ENCODE measurements at regions not wholly inside any gene's neighbourhood (a gene's known extent, or its start where the extent isn't known, plus 50 kb on each side); places are given as distances from the start of the nearest gene placed in this dataset.

DNA sequence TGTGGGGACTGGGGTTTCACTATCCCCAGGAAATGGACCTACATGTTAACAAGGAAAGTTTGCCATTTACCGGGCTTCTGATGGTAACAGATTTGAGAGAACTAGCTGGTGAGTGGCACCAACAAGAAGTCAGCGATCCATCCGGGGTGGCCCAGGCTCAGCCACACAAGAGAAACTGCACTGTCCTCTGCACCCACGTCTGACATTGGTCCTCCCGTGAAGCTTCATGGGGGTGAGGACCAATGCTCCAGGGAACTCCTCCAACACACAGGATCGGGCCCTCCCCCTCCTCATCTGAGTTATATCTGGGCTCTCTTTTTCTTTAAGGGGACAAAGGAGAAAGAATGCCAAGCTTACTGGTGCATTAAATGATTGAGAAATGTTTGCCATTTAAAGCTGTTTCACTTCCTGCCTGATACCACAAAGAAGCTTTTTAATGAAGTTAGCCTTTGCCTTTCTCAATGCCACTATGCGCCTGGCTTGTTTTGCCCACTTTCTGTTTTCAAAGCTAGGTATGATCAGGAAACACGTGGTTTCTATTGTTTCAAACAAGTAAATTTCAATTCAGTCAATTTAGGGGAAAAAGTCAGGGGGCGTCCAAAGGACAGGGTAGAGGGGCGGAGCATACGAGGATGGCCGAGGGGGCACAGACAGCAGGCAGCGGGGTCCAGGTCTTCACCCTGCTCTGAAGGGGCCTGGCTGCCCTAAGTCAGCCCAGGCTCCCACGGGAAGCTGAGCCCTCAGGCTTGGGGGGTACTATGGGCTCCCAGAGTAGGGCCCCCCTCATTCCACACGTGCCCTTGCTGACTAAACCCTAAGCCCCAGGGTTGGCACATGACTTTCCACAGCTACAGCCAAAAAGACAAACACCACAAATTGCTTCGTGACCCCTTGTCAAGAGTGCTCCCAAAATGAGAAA lies 204.0 kb upstream of the ID2 start:
- POLR2A ChIA-PET = interaction anchor here (1.2 kb wide), 1 partner anchor 204 kb away, joined by 5 read pairs; the partner anchor contains the start of gene ID2
- CTCF ChIA-PET = interaction anchor here (1.1 to 1.3 kb wide), 3 partner anchors 11 to 51 kb away, joined by 3 to 6 read pairs (median 4); no protein-coding TSS in a partner anchor
- TF ChIP-seq CTCF (IDR thresholded peaks at IDR 0.05; ENCODE audit: control extremely low read depth, extremely low read depth, low read depth, missing control alignments) = no peak
- DNase-seq (ENCODE audit: extremely low spot score) = peak; percentile 48

DNA sequence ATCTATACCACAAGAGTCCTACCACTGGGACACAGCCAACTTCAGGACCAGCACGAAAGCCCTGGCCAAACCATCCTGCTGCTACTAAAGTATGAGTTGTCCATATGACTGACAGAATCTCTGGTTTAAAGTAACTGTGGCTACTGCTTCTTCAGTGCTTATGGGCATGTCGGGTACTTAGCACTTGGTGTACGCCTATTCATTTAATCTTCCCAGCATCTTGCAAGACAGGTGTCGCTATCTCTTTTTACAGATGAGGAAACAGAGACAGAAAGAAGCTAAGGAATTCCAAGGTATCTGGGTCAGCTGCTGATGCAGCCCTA lies 203.4 kb upstream of the ID2 start:
- no peak for TF ChIP-seq CTCF (IDR thresholded peaks at IDR 0.05; ENCODE audit: control extremely low read depth, extremely low read depth, low read depth, missing control alignments)
- ChIA-PET CTCF (interaction anchor here (1.1 to 1.3 kb wide), 3 partner anchors 11 to 50 kb away, joined by 3 to 6 read pairs (median 4); no protein-coding TSS in a partner anchor), POLR2A (no interaction called here)
- no peak for DNase-seq (ENCODE audit: extremely low spot score)

DNA sequence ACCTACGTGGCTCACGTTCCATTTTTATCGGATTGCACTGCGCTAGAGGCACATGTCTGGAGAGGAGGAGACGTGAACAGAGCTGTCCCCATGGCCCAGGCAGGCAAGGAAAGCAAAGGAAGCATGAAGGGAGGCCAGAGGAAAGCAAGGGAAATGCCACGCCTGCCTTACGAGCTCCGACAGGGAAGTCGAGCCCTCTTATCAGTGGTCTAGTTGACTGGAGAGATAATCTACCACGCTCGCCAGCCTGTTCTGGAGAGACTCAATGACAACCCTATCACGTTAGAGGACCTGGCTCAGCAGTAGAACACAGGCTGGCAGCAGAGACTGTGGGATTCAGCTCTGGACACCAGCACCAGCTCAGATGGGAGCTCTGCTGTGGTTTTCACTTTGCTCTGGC lies 202.6 kb upstream of the ID2 start:
- ChIA-PET CTCF (interaction anchor here (1.3 kb wide), 1 partner anchor 50 kb away, joined by 4 read pairs; no protein-coding TSS in a partner anchor), POLR2A (no interaction called here)
- no peak for DNase-seq (ENCODE audit: extremely low spot score)
- no peak for TF ChIP-seq CTCF (IDR thresholded peaks at IDR 0.05; ENCODE audit: control extremely low read depth, extremely low read depth, low read depth, missing control alignments)

DNA sequence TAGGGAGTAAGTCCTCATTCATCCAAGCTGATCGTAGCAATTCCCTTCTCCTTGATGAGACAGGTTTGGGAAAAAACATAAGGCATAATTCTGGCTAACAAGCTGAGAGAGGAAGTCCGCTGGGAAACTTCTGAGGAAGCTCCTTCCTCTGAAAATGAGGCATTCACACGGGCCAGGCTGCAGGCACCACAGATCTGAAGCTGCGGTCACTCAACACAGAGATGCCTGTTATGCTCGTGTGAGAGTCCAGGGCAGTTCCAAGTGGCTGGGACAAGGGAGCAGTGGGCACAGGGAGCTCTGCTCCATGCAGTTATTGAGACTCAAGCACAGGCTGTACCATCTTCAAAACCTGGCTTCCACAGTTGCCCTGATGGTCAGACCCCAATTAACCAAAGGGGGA lies 200.9 kb upstream of the ID2 start:
- no peak for DNase-seq (ENCODE audit: extremely low spot score)
- CTCF ChIA-PET = interaction anchor here (1.1 to 2.5 kb wide), 2 partner anchors 7 to 60 kb away, joined by 5 to 10 read pairs; no protein-coding TSS in a partner anchor
- POLR2A ChIA-PET = no interaction called here
- TF ChIP-seq CTCF (IDR thresholded peaks at IDR 0.05; ENCODE audit: control extremely low read depth, extremely low read depth, low read depth, missing control alignments) = no peak

- CTCF ChIA-PET = interaction anchor here (0.7 to 2.5 kb wide), 5 partner anchors 8 to 60 kb away, joined by 3 to 10 read pairs (median 5); no protein-coding TSS in a partner anchor
- no peak for TF ChIP-seq CTCF (IDR thresholded peaks at IDR 0.05; ENCODE audit: control extremely low read depth, extremely low read depth, low read depth, missing control alignments)
- no peak for DNase-seq (ENCODE audit: extremely low spot score)
- POLR2A ChIA-PET = no interaction called here
Measured at GRCh38 chr2:8481463-8482009, 200.3 kb upstream of the ID2 start.

DNA sequence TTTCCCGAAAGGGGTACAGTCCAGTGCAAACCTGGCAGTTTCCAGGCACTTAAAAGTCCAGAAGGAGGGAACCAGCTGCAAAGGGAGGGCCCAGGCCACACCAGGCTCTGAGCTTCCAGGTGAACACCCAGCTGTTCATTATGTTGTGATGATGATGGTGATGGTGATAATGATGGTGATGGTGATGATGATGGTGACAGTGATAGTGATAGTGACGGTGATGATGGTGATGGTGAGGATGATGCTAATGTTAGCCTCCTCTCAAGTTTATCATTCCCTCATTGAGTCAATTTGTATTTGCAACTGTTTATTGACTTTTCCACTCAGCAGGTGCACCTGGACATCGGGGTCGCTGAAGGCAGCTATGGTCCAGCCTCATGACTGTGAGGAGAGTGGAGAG lies 199.4 kb upstream of the ID2 start:
- no peak for TF ChIP-seq CTCF (IDR thresholded peaks at IDR 0.05; ENCODE audit: control extremely low read depth, extremely low read depth, low read depth, missing control alignments)
- no peak for DNase-seq (ENCODE audit: extremely low spot score)
- ChIA-PET CTCF (interaction anchor here (1.2 to 2.5 kb wide), 4 partner anchors 12 to 61 kb away, joined by 3 to 10 read pairs (median 5); no protein-coding TSS in a partner anchor), POLR2A (no interaction called here)
